GM18519 (cell line): ENCODE measurements at regions not wholly inside any gene's neighbourhood (a gene's known extent, or its start where the extent isn't known, plus 50 kb on each side); places are given as distances from the start of the nearest gene placed in this dataset.

Source experiments
- ATAC-seq: cut with Tn5 transposase; IDR thresholded peaks from one replicate; pipeline ENCODE4 v1.9.1; 2021; ENCODE audit warnings: mild to moderate bottlenecking, moderate library complexity; ENCODE audit not compliant: unreplicated experiment, low FRiP score

DNA sequence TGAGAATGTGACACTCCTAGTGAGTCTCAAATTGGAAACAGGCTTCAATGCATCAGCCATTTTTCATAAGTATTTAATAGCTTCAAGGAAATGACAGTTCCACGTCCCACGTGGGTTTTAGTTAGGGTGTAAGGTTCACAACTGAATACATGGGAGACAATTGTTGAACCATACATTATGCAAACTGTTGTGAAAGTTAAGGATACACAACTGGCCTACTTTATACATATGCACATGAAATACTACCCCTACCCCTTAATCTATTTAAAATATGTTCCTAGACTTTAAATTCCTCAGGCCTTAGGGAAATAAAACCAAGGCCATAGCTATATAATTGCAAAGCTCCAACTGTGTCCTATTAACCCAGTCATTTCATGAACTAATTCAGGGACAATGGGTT lies 436.1 kb downstream of the BTBD3 start:
- no peak for ATAC-seq

GRCh38 chr20:12354725-12355124 lies 437.0 kb downstream of the BTBD3 start:
- ATAC-seq: no peak

GRCh38 chr20:12355185-12355584 lies 437.5 kb downstream of the BTBD3 start:
- no peak for ATAC-seq

GRCh38 chr20:12358006-12358654 lies 440.4 kb downstream of the BTBD3 start:
- no peak for ATAC-seq

- no peak for ATAC-seq
These were observed 440.9 kb downstream of the BTBD3 start for GRCh38 chr20:12358655-12359009.

DNA sequence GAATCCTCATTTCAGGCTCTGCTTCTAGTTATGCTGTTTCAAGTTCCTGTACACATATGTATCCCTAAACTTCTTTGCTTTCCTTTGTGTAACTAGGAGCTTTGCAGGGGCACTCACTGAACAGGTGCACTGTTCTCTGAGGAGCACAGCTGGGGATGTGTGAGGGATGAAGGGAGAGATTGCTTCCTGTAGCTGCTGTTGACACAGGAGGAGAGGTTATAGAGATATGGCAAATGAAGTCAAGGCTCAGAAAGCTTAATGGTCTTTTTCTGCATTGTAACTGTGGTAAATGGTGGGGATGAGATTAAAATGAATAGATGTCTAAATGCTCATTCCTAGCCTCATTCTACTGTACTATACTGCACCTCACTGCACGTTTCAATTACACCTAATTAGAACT lies 454.3 kb downstream of the BTBD3 start:
- no peak for ATAC-seq

GRCh38 chr20:12372557-12372956 lies 454.9 kb downstream of the BTBD3 start:
- no peak for ATAC-seq

- ATAC-seq: no peak
These were observed 458.3 kb downstream of the BTBD3 start for GRCh38 chr20:12375967-12376366.

GRCh38 chr20:12383821-12384220 lies 466.1 kb downstream of the BTBD3 start:
- ATAC-seq: no peak

- no peak for ATAC-seq
These were observed 469.1 kb downstream of the BTBD3 start for GRCh38 chr20:12386821-12387220.

DNA sequence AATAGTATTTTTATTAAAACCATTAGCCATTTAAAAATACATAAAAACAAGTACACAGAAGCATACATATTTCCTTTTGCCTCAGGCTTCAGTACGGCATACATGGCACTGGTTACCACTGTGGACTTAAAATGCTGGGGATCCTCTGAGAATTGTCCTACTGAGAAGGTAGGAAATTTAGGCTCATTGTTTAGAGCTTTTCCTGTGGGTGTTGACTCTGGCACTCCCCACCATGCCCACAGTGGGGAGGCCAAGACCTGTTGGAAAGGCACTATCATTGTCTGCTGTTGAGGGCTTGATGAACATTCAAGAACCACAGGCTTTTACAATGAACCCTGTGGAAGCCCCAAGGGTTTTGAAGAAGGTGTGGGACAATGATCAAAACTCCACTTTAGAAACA lies 473.4 kb downstream of the BTBD3 start:
- no peak for ATAC-seq

DNA sequence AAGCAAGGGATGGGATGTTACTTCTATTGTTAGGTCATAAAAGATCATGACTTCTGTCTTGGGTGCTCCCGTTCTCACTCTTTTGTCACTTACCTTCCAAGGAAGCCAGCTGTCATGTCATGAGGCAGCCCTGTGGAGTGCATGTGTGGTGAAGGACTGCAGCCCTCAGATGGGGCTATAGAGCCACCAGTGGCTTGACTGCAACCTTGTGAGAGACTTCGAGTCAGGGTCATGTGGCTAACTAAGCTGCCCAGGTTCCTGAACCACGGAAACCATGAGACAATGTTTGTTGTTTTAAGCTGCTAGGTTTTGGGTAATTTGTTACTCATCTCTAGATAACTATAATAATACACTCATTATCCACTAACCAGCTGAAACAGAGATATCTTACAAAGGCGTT lies 477.1 kb downstream of the BTBD3 start:
- ATAC-seq: no peak

DNA sequence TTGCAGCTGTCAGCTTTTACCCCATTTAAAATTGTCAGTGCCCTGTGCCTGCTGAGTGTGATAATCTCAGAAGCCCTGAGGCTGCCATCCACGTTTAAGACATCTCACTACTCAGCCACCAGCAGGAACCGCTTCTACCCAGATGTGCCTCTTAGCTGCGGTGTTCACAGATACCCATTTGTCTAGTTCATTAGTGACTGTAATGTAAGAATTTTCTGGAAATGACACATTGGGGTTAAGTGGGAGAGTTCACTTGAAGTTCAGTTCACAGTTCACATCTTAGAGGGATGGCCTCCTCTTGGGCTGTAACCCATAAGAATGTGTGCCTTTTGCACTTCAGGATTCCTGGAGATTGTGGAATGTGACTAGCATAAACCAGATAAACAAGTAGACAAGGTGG lies 477.7 kb downstream of the BTBD3 start:
- ATAC-seq: no peak

DNA sequence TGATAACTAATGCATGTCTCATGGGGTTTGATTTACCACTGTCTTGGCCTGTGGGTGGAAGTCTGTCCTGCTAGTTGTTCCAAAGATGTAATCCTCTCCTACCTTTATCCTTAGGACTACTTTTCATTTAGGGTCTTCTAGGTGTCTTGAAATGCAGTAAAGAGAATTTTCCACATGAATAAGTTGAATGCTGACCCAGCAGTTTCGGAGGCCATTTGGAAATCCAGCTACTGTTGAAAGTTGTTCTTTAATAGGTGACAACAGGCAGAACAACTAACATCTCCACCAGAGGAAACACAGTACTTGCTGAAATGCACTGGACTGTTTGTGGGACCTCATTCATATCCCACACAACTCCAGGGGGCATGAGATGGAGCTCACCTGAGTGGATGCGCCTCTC lies 478.1 kb downstream of the BTBD3 start:
- ATAC-seq: no peak

GRCh38 chr20:12399110-12399836 lies 481.6 kb downstream of the BTBD3 start:
- ATAC-seq: no peak

- ATAC-seq: no peak
These were observed 487.2 kb downstream of the BTBD3 start for GRCh38 chr20:12404941-12405340.

- no peak for ATAC-seq
These were observed 489.3 kb downstream of the BTBD3 start for GRCh38 chr20:12406978-12407377.

DNA sequence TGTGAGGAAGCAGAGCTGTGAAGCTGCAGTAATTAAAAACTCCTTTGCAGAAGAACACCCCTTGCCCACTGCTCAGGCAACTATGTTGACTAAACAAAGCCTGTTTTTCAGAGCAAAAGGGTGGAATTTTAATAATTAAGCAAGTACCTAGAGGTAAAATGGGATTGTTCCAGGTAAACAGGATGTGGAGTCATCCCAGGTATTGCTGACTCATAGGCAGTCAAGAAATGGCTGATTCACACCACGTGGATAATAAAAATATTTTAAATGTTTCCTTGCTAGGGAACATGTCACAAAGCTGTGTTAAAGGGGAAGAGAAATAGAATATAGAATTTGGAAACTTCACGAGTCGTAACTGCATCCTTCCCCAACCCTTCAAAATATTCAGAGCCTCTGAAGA lies 491.8 kb downstream of the BTBD3 start:
- no peak for ATAC-seq

DNA sequence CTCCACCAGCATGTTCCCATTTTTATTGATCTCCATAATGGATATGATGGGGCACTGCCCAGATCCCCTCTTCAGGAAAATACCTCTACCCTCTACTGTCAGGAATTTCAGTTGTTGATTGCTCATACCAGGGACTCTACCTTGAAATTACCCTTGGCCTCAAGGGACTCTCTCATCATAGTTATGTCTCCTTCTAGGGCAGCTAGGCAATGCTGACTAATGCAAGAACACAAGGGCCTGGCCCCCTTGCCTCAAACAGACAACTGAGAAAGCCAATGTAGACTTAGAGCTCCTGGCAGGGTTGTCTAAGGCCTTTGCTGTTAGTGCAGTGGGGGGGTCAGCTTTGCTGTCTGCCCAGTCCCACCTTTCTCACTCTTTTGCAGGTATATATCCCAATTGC lies 493.1 kb downstream of the BTBD3 start:
- no peak for ATAC-seq

DNA sequence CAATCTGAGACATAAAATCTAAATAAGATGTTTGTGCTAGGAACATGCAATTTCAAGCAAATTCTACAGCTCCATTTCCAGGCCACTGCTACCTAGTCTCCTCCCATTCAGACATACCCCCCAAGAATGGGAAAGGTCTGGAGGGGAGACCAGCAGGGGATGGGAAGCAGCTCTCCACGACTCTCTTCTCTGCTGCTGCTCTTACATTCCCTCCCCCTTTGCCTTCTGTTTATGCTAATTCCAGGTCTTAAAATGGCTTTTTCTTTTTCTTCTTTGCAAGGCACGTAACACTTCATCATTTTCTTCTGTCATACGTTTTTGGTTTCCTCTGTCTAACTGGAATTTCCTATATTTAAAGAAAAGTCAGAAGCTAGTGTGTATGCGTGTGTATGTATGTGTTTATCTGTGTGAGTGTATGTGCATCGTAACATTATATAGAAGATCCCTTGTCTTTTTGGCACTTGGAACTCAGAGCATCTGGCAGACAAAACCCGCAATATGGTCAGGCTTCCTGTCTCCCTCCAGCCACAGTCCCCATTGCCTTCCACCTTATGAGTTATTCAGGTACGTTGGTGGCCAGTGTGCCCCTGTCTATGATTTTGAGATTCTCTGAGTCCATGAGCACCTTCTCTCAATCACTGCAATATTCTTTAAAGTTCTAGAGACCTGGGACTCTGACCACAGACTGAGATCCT lies 493.7 kb downstream of the BTBD3 start:
- ATAC-seq: no peak

- ATAC-seq: no peak
These were observed 495.4 kb downstream of the BTBD3 start for GRCh38 chr20:12413116-12413515.
